GM21367 (cell line): ENCODE measurements at regions not wholly inside any gene's neighbourhood (a gene's known extent, or its start where the extent isn't known, plus 50 kb on each side); places are given as distances from the start of the nearest gene placed in this dataset.

Experiments used
- ATAC-seq: cut with Tn5 transposase; IDR thresholded peaks from one replicate; pipeline ENCODE4 v1.9.1; 2021; ENCODE audit not compliant: unreplicated experiment

GRCh38 chr16:63337264-63337663 lies 1301.0 kb upstream of the CDH8 start:
- ATAC-seq: no peak

GRCh38 chr16:63331111-63331510 lies 1294.9 kb upstream of the CDH8 start:
- ATAC-seq: no peak

GRCh38 chr16:63326736-63327339 lies 1290.6 kb upstream of the CDH8 start:
- ATAC-seq: no peak

GRCh38 chr16:63323722-63324705 lies 1287.8 kb upstream of the CDH8 start:
- ATAC-seq: no peak

- ATAC-seq: no peak
Measured at GRCh38 chr16:63323055-63323454, 1286.8 kb upstream of the CDH8 start.

GRCh38 chr16:63315229-63315628 lies 1279.0 kb upstream of the CDH8 start:
- no peak for ATAC-seq

- no peak for ATAC-seq
Measured at GRCh38 chr16:63312346-63312745, 1276.1 kb upstream of the CDH8 start.

- ATAC-seq: no peak
Measured at GRCh38 chr16:63311313-63311712, 1275.1 kb upstream of the CDH8 start.

GRCh38 chr16:63302811-63303210 lies 1266.6 kb upstream of the CDH8 start:
- ATAC-seq: no peak

- no peak for ATAC-seq
Measured at GRCh38 chr16:63301349-63301748, 1265.1 kb upstream of the CDH8 start.

GRCh38 chr16:63298993-63299392 lies 1262.8 kb upstream of the CDH8 start:
- no peak for ATAC-seq

GRCh38 chr16:63292036-63292435 lies 1255.8 kb upstream of the CDH8 start:
- no peak for ATAC-seq

GRCh38 chr16:63289834-63290460 lies 1253.7 kb upstream of the CDH8 start:
- ATAC-seq: no peak

- no peak for ATAC-seq
Measured at GRCh38 chr16:63287401-63287800, 1251.2 kb upstream of the CDH8 start.

- no peak for ATAC-seq
Measured at GRCh38 chr16:63283721-63284120, 1247.5 kb upstream of the CDH8 start.

- no peak for ATAC-seq
Measured at GRCh38 chr16:63244631-63245030, 1208.4 kb upstream of the CDH8 start.

- ATAC-seq: no peak
Measured at GRCh38 chr16:63241497-63242028, 1205.3 kb upstream of the CDH8 start.

GRCh38 chr16:63239065-63239570 lies 1202.9 kb upstream of the CDH8 start:
- ATAC-seq: no peak

GRCh38 chr16:63230421-63231040 lies 1194.3 kb upstream of the CDH8 start:
- ATAC-seq: no peak

GRCh38 chr16:63228259-63228658 lies 1192.0 kb upstream of the CDH8 start:
- ATAC-seq: no peak

GRCh38 chr16:63223851-63224250 lies 1187.6 kb upstream of the CDH8 start:
- no peak for ATAC-seq
